ENCODE measurements at regions not wholly inside any gene's neighbourhood (a gene's known extent, or its start where the extent isn't known, plus 50 kb on each side); places are given as distances from the start of the nearest gene placed in this dataset.
A peak's percentile ranks its signal among the peaks of the same experiment; 100 is the strongest.

- TF ChIP-seq REST (IDR thresholded peaks at IDR 0.05; ENCODE audit: unreplicated experiment), result no peak
- TF ChIP-seq CTCF (conservative IDR thresholded peaks at IDR 0.05; ENCODE audit: low read depth in 2 of 2), result peak in 1 of 2 experiments; percentile 28; a peak in 2 of 4 replicates
- no peak for TF ChIP-seq ZNF331 (CRISPR knock-in tag; IDR thresholded peaks at IDR 0.05; ENCODE audit: low read depth)
- TF ChIP-seq EZH2phosphoT487 (IDR thresholded peaks at IDR 0.05; ENCODE audit: unreplicated experiment), result no peak
- TF ChIP-seq JUNB (IDR thresholded peaks at IDR 0.05; ENCODE audit: unreplicated experiment), result no peak
- H3K4me3 ChIP-seq, result no peak overlapping the region
- Mint-ChIP-seq H3K4me3 (no peak overlapping the region), H3K36me3 (ENCODE audit: low read depth) (no peaks in the 10 kb centered on the region; the same call in 2 of the 3 replicates), H3K27ac (no peak overlapping the region), H3K9me3 (no peaks in the 10 kb centered on the region; the same call in 1 of the 3 replicates), H3K27me3 (ENCODE audit: insufficient read depth, low read depth, poor library complexity) (peaks cover 2% of the 10 kb centered on the region), H3K4me1 (no peaks in the 10 kb centered on the region; the same call in 1 of the 3 replicates)
- H4K20me1 ChIP-seq (replicated peaks; ENCODE audit: insufficient read depth), result no peaks in the 10 kb centered on the region
- DNase-seq (ENCODE audit: low spot score) (peak; percentile 30), ATAC-seq (peak; percentile 56; the same call in 2 of the 3 replicates)
- H2AFZ ChIP-seq, result no peak overlapping the region; the same call in 1 of the 2 replicates
- no peaks in the 10 kb centered on the region for H3K27me3 ChIP-seq (ENCODE audit: insufficient read depth)
- H3K36me3 ChIP-seq (ENCODE audit: insufficient read depth), result no peaks in the 10 kb centered on the region
- no peaks in the 10 kb centered on the region for H3K4me1 ChIP-seq (ENCODE audit: insufficient read depth)
- H3K9me2 ChIP-seq (ENCODE audit: insufficient read depth), result no peaks in the 10 kb centered on the region
- H3K4me2 ChIP-seq, result no peak overlapping the region
- no peak overlapping the region for H3K27ac ChIP-seq (ENCODE audit: low read depth)
- H3F3A ChIP-seq (replicated peaks; ENCODE audit: low read depth), result no peaks in the 10 kb centered on the region
- H3K79me2 ChIP-seq (replicated peaks; ENCODE audit: insufficient read depth), result no peaks in the 10 kb centered on the region
Measured at GRCh38 chr6:6915219-6915618, 192.5 kb upstream of the RREB1 start.

GRCh38 chr6:6915813-6916547, 191.8 kb upstream of the RREB1 start:
- Histone ChIP-seq H3K79me2 (replicated peaks; ENCODE audit: insufficient read depth) (no peaks in the 10 kb centered on the region), H3K9me2 (ENCODE audit: insufficient read depth) (no peaks in the 10 kb centered on the region), H3K4me1 (ENCODE audit: insufficient read depth) (no peaks in the 10 kb centered on the region), H2AFZ (peak overlapping the region; percentile 60), H3K4me3 (no peak overlapping the region), H4K20me1 (replicated peaks; ENCODE audit: insufficient read depth) (no peaks in the 10 kb centered on the region), H3K27me3 (ENCODE audit: insufficient read depth) (no peaks in the 10 kb centered on the region), H3K4me2 (no peak overlapping the region), H3K27ac (ENCODE audit: low read depth) (no peak overlapping the region), H3K36me3 (ENCODE audit: insufficient read depth) (no peaks in the 10 kb centered on the region), H3F3A (replicated peaks; ENCODE audit: low read depth) (no peaks in the 10 kb centered on the region)
- DNase-seq (ENCODE audit: low spot score), result no peak
- Mint-ChIP-seq H3K4me1 (no peaks in the 10 kb centered on the region; the same call in 1 of the 3 replicates), H3K9me3 (no peaks in the 10 kb centered on the region; the same call in 2 of the 3 replicates), H3K36me3 (ENCODE audit: low read depth) (no peaks in the 10 kb centered on the region; the same call in 2 of the 3 replicates), H3K27me3 (ENCODE audit: insufficient read depth, low read depth, poor library complexity) (peaks cover 5% of the 10 kb centered on the region), H3K4me3 (no peak overlapping the region), H3K27ac (no peak overlapping the region)
- ATAC-seq, result no peak
- no peak for TF ChIP-seq ZNF331 (CRISPR knock-in tag; IDR thresholded peaks at IDR 0.05; ENCODE audit: low read depth)
- TF ChIP-seq EZH2phosphoT487 (IDR thresholded peaks at IDR 0.05; ENCODE audit: unreplicated experiment), result no peak
- TF ChIP-seq NANOG (IDR thresholded peaks at IDR 0.05; ENCODE audit: borderline replicate concordance), result no peak
- TF ChIP-seq POLR2AphosphoS5 (IDR thresholded peaks at IDR 0.05; ENCODE audit: low read depth), result no peak
- TF ChIP-seq CREB1 (CRISPR knock-in tag; IDR thresholded peaks at IDR 0.05; ENCODE audit: low read depth), result no peak
- TF ChIP-seq CTCF (conservative IDR thresholded peaks at IDR 0.05; ENCODE audit: low read depth in 2 of 2), result no peak
- TF ChIP-seq STAT1 (IDR thresholded peaks at IDR 0.05; ENCODE audit: unreplicated experiment), result no peak
